ENCODE measurements at regions not wholly inside any gene's neighbourhood (a gene's known extent, or its start where the extent isn't known, plus 50 kb on each side); places are given as distances from the start of the nearest gene placed in this dataset.

GRCh38 chrX:94256396-94256795 lies 582.4 kb downstream of the FAM133A start:
- Histone ChIP-seq H3K27ac (ENCODE audit: low read depth, low read length) (no peak overlapping the region), H3K27me3 (replicated peaks in 1 of 4; ENCODE audit: control insufficient read depth in 3 of 4, extremely low read depth in 1 of 4, insufficient read depth in 3 of 4, low read length in 3 of 4) (no peaks in the 10 kb centered on the region), H3K56ac (replicated peaks; ENCODE audit: insufficient read length, low read depth, low read length) (no peak overlapping the region), H2BK20ac (ENCODE audit: low read length) (no peak overlapping the region), H4K20me1 (replicated peaks in 1 of 2; ENCODE audit: control insufficient read depth in 1 of 2, insufficient read depth in 2 of 2, low read length in 2 of 2) (no peaks in the 10 kb centered on the region), H3K4me2 (ENCODE audit: insufficient read depth in 1 of 2, low read depth in 2 of 2, low read length in 2 of 2) (no peak overlapping the region), H3K36me3 (ENCODE audit: control insufficient read depth in 2 of 4, insufficient read depth in 4 of 4, low read length in 3 of 4) (no peaks in the 10 kb centered on the region), H3K9ac (replicated peaks in 1 of 4; ENCODE audit: extremely low read depth in 1 of 4, low read depth in 3 of 4, low read length in 3 of 4) (no peak overlapping the region), H3K79me2 (ENCODE audit: control insufficient read depth in 1 of 2, insufficient read depth in 2 of 2, low read length in 2 of 2) (no peaks in the 10 kb centered on the region), H4K5ac (ENCODE audit: insufficient read length, low read depth, low read length) (no peak overlapping the region), H3K4me3 (ENCODE audit: extremely low read depth in 1 of 4, insufficient read depth in 2 of 4, low read depth in 3 of 4, low read length in 4 of 4) (no peak overlapping the region), H2BK5ac (ENCODE audit: low read depth, low read length) (no peak overlapping the region), H3K9me3 (ENCODE audit: insufficient read depth in 2 of 2, low read depth in 1 of 2, low read length in 1 of 2) (no peaks in the 10 kb centered on the region), H3K23me2 (ENCODE audit: low read depth, low read length) (no peaks in the 10 kb centered on the region), H3K18ac (ENCODE audit: extremely low read depth, low read length) (no peak overlapping the region), H2BK15ac (ENCODE audit: low read length) (no peak overlapping the region), H2BK120ac (replicated peaks; ENCODE audit: low read depth, low read length) (no peak overlapping the region), H2AFZ (ENCODE audit: low read length) (no peak overlapping the region), H4K8ac (ENCODE audit: extremely low read depth, insufficient read depth, low read length) (no peak overlapping the region), H3K79me1 (ENCODE audit: low read depth, low read length) (no peaks in the 10 kb centered on the region), H3K23ac (ENCODE audit: insufficient read length) (no peak overlapping the region), H2AK5ac (ENCODE audit: low read depth, low read length) (no peak overlapping the region), H3K4me1 (replicated peaks in 1 of 4; ENCODE audit: control insufficient read depth in 3 of 4, insufficient read depth in 4 of 4, low read length in 3 of 4) (no peaks in the 10 kb centered on the region), H2BK12ac (ENCODE audit: low read depth, low read length) (no peak overlapping the region), H4K91ac (replicated peaks; ENCODE audit: insufficient read length, low read length) (no peak overlapping the region), H3K14ac (ENCODE audit: insufficient read length) (no peak overlapping the region), H3K4ac (replicated peaks; ENCODE audit: insufficient read length, low read depth, low read length) (no peak overlapping the region)
- no peak for DNase-seq (ENCODE audit: low read depth in 1 of 2, low spot score in 2 of 2)
- no peak for TF ChIP-seq ASH2L (IDR thresholded peaks at IDR 0.05; ENCODE audit: low read length)
- no peak for TF ChIP-seq CBX5 (IDR thresholded peaks at IDR 0.05; ENCODE audit: low read depth, low read length)
- TF ChIP-seq RAD21 (IDR thresholded peaks at IDR 0.05 in 1 of 2, conservative IDR thresholded peaks at IDR 0.05 in 1 of 2; ENCODE audit: low read depth in 2 of 2, low read length in 2 of 2): peak; percentile 9 to 33; a peak in 2 of 4 replicates
- WGBS, 2 experiments (ENCODE audit: extremely low coverage in 1 of 2, insufficient coverage in 1 of 2, insufficient read length in 1 of 2, insufficient replicate concordance in 2 of 2, low coverage in 1 of 2, low lambda C conversion rate in 2 of 2, missing lambda C conversion rate in 1 of 2): 100% methylated on average over 1 of the region's 1 CpG; no CpG with 5 or more reads in 1 of the 2 experiments
- CTCF ChIA-PET (ENCODE audit: partially characterized antibody): no interaction called here
- no peak for FAIRE-seq
- POLR2A ChIA-PET (ENCODE audit: partially characterized antibody): no interaction called here

Data from H1 (cell line).